Activated CD4-positive, CD25-positive, alpha-beta regulatory T cell (primary cell): ENCODE measurements at regions not wholly inside any gene's neighbourhood (a gene's known extent, or its start where the extent isn't known, plus 50 kb on each side); places are given as distances from the start of the nearest gene placed in this dataset.
"Not testable (repeated sequence)": the region's sequence is repeated elsewhere in the genome, so short reads cannot be mapped to it uniquely, and the experiment has no call there.

Experiments
- DNase-seq, 4 experiments: peaks; one replicate each; lab custom pipeline; 2025; lab: John Stamatoyannopoulos, UW

DNA sequence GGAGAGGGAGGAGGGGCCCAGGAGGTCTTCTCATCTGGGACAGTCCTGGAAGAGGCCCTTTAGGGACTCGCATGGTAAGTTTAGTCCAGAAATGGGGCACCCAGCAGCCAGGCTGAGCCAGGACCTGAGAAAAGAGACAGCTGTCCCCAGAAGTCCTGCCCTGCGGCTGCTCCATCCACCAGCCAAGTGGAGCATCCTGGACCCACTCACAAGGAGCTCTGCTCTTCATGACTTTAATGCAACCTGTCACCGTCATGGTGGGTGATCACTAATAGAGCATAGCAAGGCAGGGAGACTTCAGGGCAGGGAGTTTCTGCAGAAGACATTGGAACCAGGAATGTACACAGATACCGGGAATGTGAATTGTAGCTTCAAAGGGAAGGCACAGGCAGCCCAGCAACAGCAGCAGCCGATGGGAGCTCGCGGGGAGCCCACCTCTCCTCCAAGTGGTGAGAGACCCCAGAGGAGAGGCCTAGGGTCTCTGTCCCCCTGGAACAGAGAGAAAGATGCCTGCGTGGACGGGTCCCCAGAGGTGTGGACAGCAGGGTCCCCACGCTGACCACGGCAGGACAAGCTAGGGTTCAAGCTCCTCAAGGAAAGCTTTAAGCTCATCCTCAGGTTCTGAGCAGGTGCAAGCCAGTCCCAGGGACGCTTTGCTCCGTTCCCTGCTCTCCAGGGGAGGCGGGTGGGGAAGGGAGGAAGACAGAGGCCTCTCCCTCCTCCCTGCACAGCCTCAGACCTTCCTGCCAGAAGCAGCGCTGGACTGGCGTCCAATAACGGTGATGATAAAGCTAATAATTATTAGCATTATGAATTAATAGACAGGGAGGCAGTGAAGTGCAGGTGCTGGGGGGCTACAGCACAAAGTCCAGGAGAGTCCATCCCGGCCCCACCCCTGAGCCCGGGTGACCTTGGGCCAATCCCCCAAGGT lies 335.3 kb downstream of the ADGRD1 start:
- not testable (repeated sequence) for DNase-seq

DNA sequence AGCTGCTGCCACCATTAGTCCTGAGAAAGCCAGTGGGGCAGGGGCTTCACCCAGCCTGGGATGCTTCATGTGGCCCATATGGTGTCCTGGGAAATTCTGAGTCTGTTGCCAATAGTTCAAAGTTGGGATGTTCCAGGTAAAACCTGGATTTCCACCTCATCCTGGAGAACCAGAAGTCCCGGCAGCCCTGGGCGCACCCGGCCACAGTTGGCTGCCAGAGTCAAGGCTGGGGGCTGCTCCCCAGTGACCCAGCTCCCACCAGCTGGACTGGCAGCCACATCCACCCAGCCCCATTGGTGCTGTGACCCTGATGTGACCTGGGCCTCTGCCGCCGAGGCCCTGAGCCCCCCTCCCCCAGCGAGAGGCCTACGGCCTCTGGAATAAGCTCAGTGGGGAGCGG lies 336.1 kb downstream of the ADGRD1 start:
- DNase-seq, result not testable (repeated sequence)

- DNase-seq, result no peak
Measured at GRCh38 chr12:131290255-131290959, 336.7 kb downstream of the ADGRD1 start.

- DNase-seq, result not testable (repeated sequence)
Measured at GRCh38 chr12:131293071-131294015, 339.6 kb downstream of the ADGRD1 start.

- DNase-seq, result not testable (repeated sequence)
Measured at GRCh38 chr12:131294716-131295115, 341.0 kb downstream of the ADGRD1 start.

DNA sequence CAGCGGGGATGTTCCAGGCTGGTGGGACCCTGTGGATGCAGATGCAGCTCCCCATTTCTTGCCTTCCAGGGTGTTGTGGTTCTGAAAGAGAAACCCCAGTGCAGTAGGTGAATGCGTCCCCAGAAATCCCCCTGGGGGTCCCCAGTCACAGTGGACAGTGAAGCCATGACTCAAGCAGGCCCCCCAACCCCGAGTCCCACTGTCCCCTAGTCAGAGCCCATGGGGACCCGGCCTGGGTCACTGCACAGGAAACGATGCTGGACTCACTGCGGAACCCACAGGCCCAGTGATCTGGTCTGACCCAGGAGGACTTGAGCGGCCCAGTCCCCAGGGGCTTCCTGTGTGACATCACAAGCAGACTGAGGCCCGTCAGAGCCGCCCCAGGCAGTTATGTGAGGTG lies 341.4 kb downstream of the ADGRD1 start:
- DNase-seq, result not testable (repeated sequence)

DNA sequence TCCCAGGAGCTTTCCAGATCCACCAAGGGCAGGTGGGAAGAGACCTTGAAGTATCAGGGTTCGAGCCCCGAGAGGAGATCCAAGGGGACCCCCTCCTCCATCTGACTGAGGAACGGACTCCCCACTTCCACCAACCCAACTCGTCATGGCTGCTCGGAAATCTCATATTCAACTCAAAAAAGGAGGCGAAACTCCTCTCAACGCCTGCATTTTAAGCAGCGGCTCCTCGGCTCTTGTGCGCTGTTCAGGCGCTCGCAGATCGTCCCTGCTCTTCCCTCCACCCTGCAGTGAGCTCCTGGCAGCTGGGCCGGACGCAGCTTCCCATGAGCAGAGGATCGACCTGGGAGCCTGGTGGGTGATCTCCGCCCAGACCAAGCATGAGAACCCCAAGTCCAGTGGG lies 341.9 kb downstream of the ADGRD1 start:
- DNase-seq, result not testable (repeated sequence)

DNA sequence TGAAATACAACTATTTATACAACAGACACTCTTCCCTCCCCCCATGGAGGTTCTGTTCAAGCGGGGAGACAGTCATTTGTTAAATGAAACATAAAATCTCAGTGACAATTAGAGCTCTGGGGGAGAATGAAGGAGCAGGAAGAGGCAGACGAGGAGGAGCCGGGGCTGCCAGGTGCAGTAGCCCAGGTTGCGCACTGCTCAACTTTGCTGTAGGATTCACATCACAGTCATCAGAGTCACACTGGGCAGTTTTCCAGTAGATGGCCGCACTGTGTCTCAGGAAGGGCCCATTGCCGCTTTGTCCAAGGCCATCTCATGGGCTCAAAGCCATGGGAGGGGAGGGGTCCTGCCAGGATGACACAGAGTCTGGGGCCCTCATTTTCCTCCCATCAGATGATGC lies 342.4 kb downstream of the ADGRD1 start:
- DNase-seq, result not testable (repeated sequence)

- DNase-seq, result not testable (repeated sequence)
Measured at GRCh38 chr12:131296651-131297050, 342.9 kb downstream of the ADGRD1 start.

GRCh38 chr12:131298526-131299369 lies 345.0 kb downstream of the ADGRD1 start:
- not testable (repeated sequence) for DNase-seq

DNA sequence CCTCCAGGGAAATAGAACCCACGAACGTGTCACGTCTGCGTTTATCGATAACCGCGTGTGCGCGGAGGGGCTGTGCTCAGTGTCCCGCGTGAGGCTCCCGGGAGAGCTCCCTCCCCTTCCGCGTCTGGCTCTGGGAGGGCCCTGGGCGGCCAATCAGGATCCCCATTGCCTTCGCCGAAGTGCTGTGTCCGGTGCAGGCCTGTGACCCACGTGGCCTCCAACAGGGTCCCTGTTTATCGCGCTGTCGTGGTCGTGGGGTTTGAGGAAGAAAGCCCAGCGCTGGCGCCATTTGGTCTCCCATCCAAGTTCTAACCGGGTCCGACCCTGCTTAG lies 345.6 kb downstream of the ADGRD1 start:
- not testable (repeated sequence) for DNase-seq

DNA sequence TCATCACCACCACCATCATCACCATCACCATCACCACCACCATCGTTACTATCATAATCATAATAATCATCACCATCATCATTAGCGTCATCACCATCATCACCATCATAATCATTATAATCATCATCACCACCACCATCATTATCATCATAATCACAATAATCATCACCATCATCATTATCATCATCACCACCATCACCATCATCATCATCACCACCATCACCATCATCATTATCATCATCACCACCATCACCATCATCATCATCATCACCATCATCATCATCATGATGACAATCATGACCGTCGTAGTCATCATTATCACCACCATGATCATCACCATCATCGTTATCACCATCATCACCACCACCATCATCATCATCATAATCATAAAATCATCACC lies 349.9 kb downstream of the ADGRD1 start:
- not testable (repeated sequence) for DNase-seq

DNA sequence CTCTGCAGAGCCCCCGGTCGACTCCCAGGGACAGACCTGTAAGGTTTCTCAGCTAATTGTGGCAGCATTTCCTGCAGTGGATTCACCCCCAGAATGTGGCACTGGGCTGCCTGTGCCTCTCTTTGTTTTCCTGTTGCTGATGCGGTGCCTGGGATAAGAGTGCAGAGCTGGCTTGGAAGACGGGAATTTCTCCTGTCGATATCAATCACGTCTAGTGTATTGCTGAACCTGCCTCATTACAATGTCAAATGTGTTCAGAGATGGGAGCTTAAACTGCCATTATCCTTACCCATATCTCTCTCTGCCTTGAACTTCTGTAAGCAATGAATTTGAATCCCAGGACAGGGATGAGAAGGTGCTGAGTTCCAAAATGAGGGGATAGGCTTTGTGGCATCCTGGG lies 350.9 kb downstream of the ADGRD1 start:
- not testable (repeated sequence) for DNase-seq

GRCh38 chr12:131309700-131310099 lies 356.0 kb downstream of the ADGRD1 start:
- no peak for DNase-seq

GRCh38 chr12:131310227-131310969 lies 356.7 kb downstream of the ADGRD1 start:
- not testable (repeated sequence) for DNase-seq

DNA sequence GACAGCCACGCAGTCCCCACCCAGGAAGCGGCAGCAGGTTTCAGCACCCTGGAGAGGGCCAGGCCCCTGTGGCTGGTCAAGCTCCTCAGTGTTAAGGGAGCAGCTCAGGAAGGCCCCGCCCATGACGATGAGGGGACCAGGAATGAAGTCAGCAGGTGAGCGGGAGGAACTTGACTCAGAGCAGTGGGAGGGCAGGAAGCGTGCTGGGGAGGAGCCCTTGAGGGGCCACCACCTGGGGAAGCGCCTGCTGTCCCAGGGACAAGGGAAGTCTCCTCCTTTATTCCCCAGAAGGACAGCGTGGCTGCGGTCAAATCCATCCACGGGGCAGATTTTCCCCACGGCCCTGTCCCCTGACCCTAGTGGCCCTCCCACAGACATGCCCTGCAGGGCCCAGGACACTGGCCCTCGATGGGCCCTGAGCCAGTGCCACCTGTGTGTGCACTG lies 357.6 kb downstream of the ADGRD1 start:
- not testable (repeated sequence) for DNase-seq

DNA sequence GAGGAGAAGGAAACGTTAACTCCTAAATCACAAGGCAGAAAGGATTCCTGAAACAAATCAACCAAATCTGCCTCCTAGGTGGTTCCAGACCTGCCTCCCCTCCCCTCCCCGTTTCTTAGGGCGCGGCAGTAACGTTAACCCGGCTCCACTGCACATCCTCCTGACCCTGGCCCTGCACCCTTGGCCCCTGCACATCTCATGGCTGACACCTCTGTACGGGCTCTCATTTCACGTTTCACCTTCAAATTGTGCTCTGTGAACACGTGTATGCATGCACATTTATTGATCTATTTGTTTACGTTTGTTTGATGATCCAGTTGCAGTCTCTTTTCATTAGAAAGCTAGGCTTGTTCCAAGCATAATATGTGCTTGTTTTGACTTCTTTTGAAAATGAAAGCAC lies 358.1 kb downstream of the ADGRD1 start:
- DNase-seq, result no peak

DNA sequence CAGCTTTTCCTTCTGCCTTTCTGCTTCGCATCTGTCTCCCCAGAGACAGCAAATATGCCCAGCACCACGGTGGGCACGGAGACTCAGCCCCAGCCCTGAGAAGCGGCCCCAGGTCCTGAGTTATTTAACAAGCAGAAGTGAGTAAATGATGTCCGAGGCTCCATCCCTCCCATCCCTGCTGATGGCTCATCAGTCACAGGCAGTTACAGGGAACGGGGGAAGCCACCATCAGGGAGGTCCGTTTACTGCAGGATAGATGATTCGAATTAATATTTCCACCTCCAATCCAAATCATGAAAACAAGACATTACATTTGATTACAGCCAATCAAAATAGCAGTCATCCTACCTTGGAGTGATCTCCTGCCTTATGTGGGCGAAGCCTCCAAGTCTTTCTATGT lies 358.7 kb downstream of the ADGRD1 start:
- DNase-seq, result not testable (repeated sequence)

- no peak for DNase-seq
Measured at GRCh38 chr12:131312793-131313545, 359.3 kb downstream of the ADGRD1 start.
